Occipital lobe (tissue), 1 donor: ENCODE measurements at regions not wholly inside any gene's neighbourhood (a gene's known extent, or its start where the extent isn't known, plus 50 kb on each side); places are given as distances from the start of the nearest gene placed in this dataset.

Experiments used
- DNase-seq: peaks from one replicate; lab custom pipeline; 2025; lab: John Stamatoyannopoulos, UW

- DNase-seq, result no peak
These were observed 216.3 kb downstream of the CETN3 start for GRCh38 chr5:90193185-90193822.

GRCh38 chr5:90191352-90192045 is 218.1 kb downstream of the CETN3 start:
- DNase-seq, result no peak

GRCh38 chr5:90185897-90186468 is 223.6 kb downstream of the CETN3 start:
- no peak for DNase-seq

DNA sequence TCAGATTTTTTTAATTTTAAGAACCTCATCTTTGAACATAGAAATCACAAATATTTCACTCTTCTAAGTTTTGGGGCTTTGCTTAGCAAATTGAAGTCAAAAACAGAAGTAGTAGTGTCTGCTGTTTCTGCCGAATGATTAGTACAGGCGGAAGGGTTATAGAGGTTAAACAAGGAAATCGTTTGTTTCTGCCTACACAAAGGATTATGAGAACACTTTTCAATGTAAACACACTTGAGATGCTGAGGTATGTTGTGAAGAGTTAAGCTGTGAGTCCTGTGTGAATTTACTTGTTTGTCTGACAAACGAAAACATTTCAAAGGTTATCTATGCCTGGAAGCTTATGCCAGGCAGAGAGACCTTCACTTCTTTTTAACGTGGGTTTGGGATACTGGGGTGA is 224.8 kb downstream of the CETN3 start:
- DNase-seq, result no peak

DNA sequence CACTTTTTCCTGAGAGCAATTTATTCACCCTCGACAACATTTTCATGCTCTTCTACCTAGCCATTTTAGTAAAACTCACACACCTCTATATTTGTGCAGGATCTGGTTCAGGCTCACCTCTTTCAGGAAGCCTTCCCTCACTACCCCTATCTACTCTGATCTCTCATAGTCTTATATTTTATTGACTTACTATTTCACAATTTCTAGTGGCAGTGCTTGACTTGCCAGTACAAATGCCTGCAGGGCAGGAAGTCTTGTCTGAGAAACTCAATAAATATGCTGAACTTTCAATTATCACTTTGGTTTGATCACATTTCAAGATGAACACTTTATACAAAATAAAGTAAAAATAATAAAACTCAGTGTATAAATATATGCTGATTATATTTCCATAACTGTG is 226.8 kb downstream of the CETN3 start:
- no peak for DNase-seq

DNA sequence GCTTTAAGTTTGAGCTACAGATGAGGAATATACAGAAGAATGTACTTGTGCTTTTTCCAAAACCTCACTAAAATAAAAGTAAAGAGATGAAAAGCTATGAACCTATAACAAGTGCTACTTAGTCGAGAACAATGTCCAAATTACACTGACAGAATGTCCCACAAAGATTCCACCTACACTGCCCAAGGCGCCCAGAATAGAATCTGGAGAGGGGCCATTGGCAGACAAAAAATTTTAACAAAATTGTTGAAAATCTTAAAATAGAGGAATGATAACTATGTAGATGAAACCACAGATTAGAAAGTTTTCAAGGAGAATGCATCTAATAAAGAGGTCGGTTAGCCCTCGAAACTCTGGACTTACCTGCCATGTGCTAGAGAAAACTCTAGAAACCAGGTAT is 235.3 kb downstream of the CETN3 start:
- no peak for DNase-seq

GRCh38 chr5:90173299-90174030 is 236.1 kb downstream of the CETN3 start:
- no peak for DNase-seq

GRCh38 chr5:90171466-90171865 is 238.1 kb downstream of the CETN3 start:
- DNase-seq, result no peak

DNA sequence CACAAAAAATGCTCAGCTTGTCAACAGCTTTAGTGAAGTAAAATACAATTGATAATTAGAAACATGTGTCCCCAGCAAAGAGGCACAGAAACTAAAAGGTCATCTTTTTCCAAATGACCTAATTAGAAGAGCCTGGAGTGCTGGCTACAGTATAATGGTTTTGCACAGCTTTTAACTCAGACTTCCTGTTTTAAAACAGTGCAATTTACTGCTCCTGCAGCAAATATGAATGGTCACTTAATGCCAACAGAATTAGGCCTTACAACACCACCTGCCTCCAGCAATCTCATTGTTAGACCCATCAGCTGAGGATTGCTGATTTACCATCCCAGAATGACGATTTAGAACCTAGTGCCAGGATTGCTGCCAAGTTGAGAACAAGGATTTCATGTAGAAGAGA is 239.3 kb downstream of the CETN3 start:
- DNase-seq, result no peak

DNA sequence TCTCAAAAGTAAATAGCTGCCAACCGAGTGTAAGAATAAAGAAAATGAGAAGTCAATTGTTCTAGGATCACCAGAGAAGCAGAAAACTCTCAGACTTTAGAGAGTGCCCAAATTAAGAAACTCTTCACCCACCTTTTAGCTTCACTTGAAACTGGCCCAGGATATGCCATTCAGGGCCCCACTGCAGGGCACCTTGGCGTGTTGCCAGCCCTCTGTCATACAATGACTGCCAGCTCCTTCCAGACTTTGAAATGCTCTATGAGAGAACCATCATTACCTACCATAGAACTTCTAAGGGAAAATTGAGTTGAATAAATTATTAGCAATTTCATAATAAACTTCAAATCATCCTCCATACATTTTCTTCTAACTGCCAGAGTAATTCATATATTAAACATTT is 240.5 kb downstream of the CETN3 start:
- DNase-seq, result no peak

DNA sequence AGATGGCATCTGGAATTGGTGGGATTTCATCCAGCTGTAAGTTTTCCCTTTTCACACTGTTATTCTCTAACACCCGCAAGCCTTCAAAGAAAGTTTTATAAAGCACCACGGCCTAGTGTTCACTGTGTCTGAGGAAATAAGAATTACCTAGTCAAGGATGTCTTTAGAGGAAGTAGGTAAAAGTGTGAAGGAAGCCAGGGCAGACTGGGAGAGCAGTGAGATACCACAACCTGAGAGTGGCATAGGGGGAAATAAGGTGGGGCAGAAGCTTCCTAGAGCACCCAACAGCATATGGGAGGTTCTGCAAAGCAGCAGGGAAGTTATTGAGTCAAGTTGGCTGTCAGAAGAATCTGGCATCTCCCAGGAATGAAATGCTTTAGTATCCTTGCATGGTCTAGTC is 241.2 kb downstream of the CETN3 start:
- DNase-seq, result no peak

DNA sequence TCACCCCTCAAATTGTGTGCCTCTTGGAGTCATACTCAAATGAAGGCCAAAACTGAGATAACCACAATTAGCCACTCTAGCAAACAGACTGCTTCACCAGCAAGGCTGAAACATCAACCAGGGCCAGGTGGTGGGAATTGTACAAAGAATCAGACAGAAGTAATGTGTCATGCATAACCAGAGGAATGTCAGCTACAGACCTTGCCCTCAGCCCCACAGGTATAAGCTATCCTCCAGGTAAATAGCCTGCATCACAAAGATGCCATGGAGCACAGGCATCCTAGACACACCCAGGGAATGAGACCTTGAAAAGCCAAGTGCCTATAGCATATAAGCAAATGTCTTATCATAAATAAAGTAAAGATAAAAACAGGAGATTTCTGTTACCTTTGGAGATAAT is 242.7 kb downstream of the CETN3 start:
- DNase-seq, result no peak

- no peak for DNase-seq
These were observed 247.2 kb downstream of the CETN3 start for GRCh38 chr5:90162324-90162723.

- no peak for DNase-seq
These were observed 248.1 kb downstream of the CETN3 start for GRCh38 chr5:90161414-90161813.

- DNase-seq, result no peak
These were observed 251.4 kb downstream of the CETN3 start for GRCh38 chr5:90158131-90158530.

GRCh38 chr5:90153031-90153430 is 256.5 kb downstream of the CETN3 start:
- no peak for DNase-seq

- no peak for DNase-seq
These were observed 264.8 kb downstream of the CETN3 start for GRCh38 chr5:90144625-90145327.

DNA sequence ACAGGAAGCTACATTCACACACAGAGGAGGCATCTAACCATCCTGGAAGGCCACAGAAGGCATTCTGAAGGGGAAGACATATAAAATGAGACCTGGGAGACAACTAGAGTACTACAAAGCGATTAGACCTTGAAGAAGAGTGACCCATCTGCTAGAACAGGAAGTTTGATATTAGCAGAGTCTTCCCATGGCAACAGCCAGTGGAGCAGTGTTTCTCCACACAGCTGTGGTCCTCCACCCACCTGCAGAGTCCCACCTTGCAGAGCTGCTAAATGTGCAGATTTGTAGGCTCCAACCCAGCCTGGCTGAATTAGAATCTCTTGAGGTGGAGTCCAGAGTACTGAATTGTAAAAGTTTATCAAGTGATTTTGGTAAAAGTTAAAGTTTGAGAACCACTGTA is 267.0 kb downstream of the CETN3 start:
- no peak for DNase-seq

DNA sequence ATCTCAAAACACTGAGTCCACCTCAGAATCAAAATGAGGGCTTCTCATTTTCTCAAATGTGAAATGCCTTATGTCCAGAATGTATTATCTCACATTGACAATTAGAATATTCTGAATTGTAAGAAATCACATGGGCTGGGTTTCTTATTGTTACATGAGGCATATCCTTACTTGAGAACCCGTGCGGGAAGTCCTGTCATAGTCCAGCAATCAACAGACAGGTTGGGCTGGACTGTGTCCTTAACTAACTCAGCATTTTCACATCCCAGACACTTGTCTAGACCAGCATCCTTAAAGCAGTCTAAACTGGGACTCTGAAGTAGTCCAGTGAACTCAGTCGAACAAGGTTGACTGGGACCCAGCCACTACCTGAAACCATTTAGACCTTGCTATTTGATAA is 267.6 kb downstream of the CETN3 start:
- no peak for DNase-seq

- no peak for DNase-seq
These were observed 272.5 kb downstream of the CETN3 start for GRCh38 chr5:90136952-90137528.

DNA sequence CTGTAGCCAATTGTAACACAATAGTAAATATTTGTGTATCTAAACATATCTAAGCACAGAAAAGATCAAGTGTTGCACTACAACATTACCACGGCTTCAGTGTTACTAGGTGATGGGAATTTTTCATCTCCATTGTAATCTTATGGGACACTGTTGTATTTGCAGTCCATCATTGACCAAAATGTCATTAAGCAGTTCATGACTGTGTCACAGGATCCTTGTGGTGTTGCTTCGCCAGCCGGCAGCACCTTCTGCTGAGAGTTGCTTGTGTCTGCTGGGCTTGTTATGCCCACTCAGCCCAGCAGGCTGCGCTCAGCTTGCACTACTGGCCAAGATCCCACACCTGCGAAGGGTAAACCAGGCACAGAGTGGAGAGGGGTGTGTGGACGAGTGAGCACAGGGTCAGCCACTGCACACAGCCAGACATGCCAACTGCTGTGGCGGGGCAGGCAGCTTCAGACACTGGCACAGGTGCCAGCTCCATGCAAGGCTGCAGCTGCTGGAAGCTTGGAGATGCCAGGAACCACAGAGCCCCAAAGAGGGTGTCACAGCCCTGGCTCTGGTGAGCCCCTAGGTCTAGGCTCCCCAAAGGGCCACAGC is 273.7 kb downstream of the CETN3 start:
- DNase-seq, result no peak
